ENCODE measurements at regions not wholly inside any gene's neighbourhood (a gene's known extent, or its start where the extent isn't known, plus 50 kb on each side); places are given as distances from the start of the nearest gene placed in this dataset.

DNA sequence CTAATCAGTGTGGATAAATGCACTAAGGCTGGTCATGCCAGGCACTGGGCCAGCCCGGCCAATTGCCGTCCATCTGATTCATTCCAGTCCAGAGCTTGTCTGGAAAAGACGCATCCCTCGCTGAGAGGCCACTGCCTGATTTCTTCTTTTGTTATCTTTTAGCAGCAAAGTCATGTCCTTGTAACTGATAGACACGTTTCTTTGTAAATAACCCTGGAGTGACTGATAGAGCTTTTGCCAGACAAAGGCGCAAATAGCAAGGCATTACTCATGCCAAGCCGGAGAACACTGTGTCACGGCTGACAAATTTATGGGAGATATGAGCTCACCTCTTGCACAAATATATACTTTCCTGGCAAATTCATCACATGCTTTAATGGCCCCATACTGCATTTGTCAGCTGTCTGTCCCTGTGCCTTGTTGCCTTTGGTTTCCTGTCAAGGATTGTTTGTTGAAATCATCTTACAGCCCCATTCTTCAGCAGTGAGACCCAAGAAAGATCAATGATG is 164.4 kb downstream of the ETAA1 start:
- TF ChIP-seq CTCF (IDR thresholded peaks at IDR 0.05; ENCODE audit: poor library complexity) (no peak), EZH2phosphoT487 (IDR thresholded peaks at IDR 0.05; ENCODE audit: low read depth, severe bottlenecking, unreplicated experiment) (no peak)

Data from hepatocyte (in vitro differentiated cells).